ENCODE measurements at regions not wholly inside any gene's neighbourhood (a gene's known extent, or its start where the extent isn't known, plus 50 kb on each side); places are given as distances from the start of the nearest gene placed in this dataset.

DNA sequence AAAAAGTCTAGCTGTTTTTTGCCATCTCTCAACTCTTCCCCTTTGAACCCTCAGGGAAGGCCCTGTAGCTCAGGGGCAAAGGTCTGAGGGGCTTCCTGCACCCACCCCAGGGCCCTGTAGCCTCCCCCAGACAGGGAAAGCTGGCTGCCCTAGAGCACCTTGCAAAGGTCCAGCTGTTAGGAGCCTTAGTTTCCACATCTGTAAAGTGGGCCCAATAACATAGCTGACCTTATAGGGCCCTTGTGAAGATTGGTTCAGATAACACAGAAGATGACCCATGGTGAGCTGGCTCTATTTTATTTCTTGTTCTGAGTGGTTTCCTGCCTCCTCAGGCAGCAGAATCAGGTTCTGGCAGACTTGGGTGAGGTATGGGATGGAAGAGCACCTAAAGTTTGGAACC is 55.2 kb upstream of the SMAD6 start:
- Histone ChIP-seq H3K27ac (peak overlapping the region in 2 of 3 donors; percentile 16 to 43), H3K4me3 (replicated peaks in 1 of 3) (no peak overlapping the region), H3K36me3 (no peaks in the 10 kb centered on the region), H3K9me3 (no peaks in the 10 kb centered on the region), H3K27me3 (no peaks in the 10 kb centered on the region), H3K4me1 (peaks cover 0 to 24% of the 10 kb centered on the region in 2 donors)
- DNase-seq = no peak
- TF ChIP-seq POLR2A (IDR thresholded peaks at IDR 0.05) = no peak
- TF ChIP-seq, protein P1, sequence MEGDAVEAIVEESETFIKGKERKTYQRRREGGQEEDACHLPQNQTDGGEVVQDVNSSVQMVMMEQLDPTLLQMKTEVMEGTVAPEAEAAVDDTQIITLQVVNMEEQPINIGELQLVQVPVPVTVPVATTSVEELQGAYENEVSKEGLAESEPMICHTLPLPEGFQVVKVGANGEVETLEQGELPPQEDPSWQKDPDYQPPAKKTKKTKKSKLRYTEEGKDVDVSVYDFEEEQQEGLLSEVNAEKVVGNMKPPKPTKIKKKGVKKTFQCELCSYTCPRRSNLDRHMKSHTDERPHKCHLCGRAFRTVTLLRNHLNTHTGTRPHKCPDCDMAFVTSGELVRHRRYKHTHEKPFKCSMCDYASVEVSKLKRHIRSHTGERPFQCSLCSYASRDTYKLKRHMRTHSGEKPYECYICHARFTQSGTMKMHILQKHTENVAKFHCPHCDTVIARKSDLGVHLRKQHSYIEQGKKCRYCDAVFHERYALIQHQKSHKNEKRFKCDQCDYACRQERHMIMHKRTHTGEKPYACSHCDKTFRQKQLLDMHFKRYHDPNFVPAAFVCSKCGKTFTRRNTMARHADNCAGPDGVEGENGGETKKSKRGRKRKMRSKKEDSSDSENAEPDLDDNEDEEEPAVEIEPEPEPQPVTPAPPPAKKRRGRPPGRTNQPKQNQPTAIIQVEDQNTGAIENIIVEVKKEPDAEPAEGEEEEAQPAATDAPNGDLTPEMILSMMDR (IDR thresholded peaks at IDR 0.05) = no peak
- intact Hi-C loops (cut with DNase I) = no loop called here

DNA sequence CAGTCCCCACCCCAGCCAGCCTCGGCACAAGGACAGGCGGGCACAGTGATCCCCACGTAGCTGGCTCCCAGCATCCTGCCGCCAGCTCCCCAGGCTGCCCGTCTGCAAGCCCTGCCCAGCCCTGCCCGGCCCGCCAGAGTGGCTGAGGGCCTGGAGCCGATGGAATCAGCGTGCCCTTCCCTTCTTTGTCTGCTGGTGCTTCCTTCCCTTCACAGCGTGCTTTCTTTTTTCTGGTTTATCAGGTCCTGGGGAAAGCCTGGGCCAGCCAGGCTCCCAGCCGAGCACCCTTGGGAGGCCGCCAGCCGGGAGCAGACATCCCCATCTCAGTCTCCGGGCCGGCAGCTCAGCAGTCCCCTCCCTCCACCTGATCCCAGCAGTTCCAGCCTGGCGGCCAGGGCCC is 54.7 kb upstream of the SMAD6 start:
- WGBS, 2 donors = 66 to 77% methylated on average over 12 to 15 of the region's 16 CpGs
- DNase-seq = no peak
- TF ChIP-seq POLR2A (IDR thresholded peaks at IDR 0.05) = no peak
- TF ChIP-seq, protein P1 (IDR thresholded peaks at IDR 0.05) = no peak
- Histone ChIP-seq H3K4me1 (peaks cover 0 to 22% of the 10 kb centered on the region in 2 donors), H3K27me3 (no peaks in the 10 kb centered on the region), H3K9me3 (no peaks in the 10 kb centered on the region), H3K36me3 (no peaks in the 10 kb centered on the region), H3K27ac (peak overlapping the region in 2 of 3 donors; percentile 16 to 43), H3K4me3 (replicated peaks in 1 of 3) (no peak overlapping the region)
- intact Hi-C loops (cut with DNase I) = no loop called here

DNA sequence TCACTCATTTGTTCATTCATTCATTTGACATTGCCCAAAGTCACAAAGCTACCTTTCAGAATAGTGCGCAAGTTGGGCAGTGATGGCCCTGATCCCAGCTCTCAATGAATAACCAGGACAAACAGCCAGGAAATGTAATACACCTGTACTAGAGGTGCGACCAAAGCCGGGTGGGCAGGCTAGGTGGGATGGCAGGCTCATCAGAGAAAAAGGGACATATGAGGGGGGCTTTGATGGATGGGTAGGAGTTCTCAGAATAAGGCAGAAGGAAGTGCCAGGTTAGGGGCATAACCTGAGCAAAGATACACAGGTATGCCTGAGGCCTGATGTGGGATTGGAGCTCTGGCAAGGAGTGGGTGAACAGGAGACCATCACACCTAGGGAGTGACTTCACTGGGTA is 53.4 kb upstream of the SMAD6 start:
- intact Hi-C loops (cut with DNase I) = no loop called here
- no peak for DNase-seq
- Histone ChIP-seq H3K27ac (no peak overlapping the region), H3K4me1 (peaks cover 0 to 19% of the 10 kb centered on the region in 2 donors), H3K27me3 (no peaks in the 10 kb centered on the region), H3K4me3 (replicated peaks in 1 of 3) (no peak overlapping the region), H3K36me3 (no peaks in the 10 kb centered on the region), H3K9me3 (no peaks in the 10 kb centered on the region)
- TF ChIP-seq POLR2A (IDR thresholded peaks at IDR 0.05) = no peak
- TF ChIP-seq, protein P1 (IDR thresholded peaks at IDR 0.05) = no peak
- 81% methylated on average over 3 of the region's 3 CpGs for WGBS, 2 donors

DNA sequence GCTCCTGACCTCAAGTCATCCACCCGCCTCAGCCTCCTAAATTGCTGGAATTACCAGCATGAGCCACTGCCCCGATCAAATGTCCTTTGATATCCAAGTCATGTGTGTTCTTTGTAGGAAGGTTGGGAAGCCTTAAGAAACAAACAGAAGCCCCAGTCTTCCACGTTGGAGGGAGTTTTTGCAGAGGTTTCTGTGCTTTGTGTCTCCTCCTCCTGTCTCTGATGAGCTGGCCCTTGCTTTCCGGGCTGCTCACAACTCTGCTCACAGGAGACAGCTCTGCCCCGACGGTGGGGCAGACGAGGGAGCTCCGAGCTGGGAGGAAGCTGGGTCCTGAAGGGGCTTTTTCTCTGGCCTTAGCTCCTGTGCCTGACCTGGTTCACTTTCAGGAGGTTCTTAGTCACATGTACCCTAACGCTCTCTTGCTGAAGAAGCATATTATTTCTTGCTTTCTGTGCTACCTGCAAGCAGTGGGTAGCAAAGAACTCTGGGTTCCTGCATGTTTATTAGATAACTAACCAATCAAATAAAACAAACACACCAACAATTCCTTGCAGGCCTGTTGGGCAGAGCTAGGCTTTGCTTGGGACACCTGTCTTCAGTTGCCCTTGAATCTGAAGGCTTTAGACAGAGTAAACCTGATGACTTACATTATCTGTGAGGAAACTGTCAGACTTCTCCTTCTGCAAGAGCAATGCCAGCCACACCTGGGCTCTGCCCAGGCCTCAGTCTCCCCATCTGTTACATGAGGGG is 52.6 kb upstream of the SMAD6 start:
- Histone ChIP-seq H3K4me3 (replicated peaks in 1 of 3) (no peak overlapping the region), H3K27ac (no peak overlapping the region), H3K4me1 (peaks cover 0 to 19% of the 10 kb centered on the region in 2 donors), H3K9me3 (no peaks in the 10 kb centered on the region), H3K36me3 (no peaks in the 10 kb centered on the region), H3K27me3 (no peaks in the 10 kb centered on the region)
- no peak for DNase-seq
- TF ChIP-seq, protein P1 (IDR thresholded peaks at IDR 0.05) = no peak
- no peak for TF ChIP-seq POLR2A (IDR thresholded peaks at IDR 0.05)
- intact Hi-C loops (cut with DNase I) = no loop called here
- WGBS, 2 donors = 71 to 73% methylated on average over 9 of the region's 9 CpGs

DNA sequence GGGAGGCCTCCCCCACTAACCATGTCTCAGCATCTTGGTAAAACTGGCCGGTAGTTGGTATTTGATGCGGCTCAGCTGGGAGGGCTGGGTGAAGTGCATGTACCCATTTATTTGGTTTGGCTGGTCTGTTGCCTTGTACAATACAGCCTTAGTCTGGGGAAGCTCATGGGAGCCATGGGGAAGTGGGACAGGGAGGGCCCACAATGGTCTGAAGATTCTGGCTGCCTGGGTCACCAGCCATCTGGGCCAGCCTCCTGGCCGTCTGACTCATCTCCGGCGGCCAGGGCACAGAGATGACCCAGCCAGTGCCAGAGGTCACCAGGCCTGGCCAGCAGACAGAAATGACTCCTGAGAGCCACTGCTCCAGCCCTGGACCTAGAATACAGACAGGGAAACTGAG is 51.6 kb upstream of the SMAD6 start:
- WGBS, 2 donors = 74 to 78% methylated on average over 5 of the region's 5 CpGs
- H3K4me3 ChIP-seq (replicated peaks in 1 of 3) = no peak overlapping the region
- H3K9me3 ChIP-seq = no peaks in the 10 kb centered on the region
- intact Hi-C loops (cut with DNase I) = no loop called here
- DNase-seq = peak; percentile 13 to 19
- H3K27ac ChIP-seq = no peak overlapping the region
- H3K4me1 ChIP-seq = peaks cover 0 to 27% of the 10 kb centered on the region in 2 donors
- TF ChIP-seq POLR2A (IDR thresholded peaks at IDR 0.05) = no peak
- TF ChIP-seq, protein P1 (IDR thresholded peaks at IDR 0.05) = no peak
- peaks cover 4% of the 10 kb centered on the region for H3K27me3 ChIP-seq
- no peaks in the 10 kb centered on the region for H3K36me3 ChIP-seq
